ENCODE measurements at regions not wholly inside any gene's neighbourhood (a gene's known extent, or its start where the extent isn't known, plus 50 kb on each side); places are given as distances from the start of the nearest gene placed in this dataset.
A peak's percentile ranks its signal among the peaks of the same experiment; 100 is the strongest.
"Not testable (repeated sequence)": the region's sequence is repeated elsewhere in the genome, so short reads cannot be mapped to it uniquely, and the experiment has no call there.

DNA sequence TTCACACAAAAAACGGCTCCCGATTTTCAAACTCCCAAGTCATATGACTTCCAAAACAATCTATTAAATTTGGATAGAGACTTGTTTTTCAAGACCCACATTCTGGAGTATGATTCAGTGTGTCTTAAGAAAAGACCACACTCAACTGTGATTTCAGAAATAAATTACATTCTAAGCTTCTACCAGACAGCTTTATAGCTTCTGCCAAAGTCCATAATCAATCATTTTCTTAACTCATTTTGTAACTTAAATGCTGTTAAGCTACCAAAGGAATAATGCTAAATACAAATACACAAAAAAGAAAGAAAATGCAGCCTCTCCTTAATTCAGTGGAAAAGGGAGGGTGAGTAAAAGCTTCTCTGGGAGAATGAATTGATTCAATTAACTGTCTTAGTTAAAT, 192.3 kb upstream of the P2RY1 start:
- no peak overlapping the region for H3K27ac Mint-ChIP-seq
- H3K4me3 Mint-ChIP-seq: no peak overlapping the region
- H3K36me3 Mint-ChIP-seq (ENCODE audit: low read depth): no peaks in the 10 kb centered on the region
- no peaks in the 10 kb centered on the region for H3K4me1 Mint-ChIP-seq (ENCODE audit: low read depth)
- peaks cover 5% of the 10 kb centered on the region for H3K9me3 Mint-ChIP-seq
- no peak for DNase-seq (ENCODE audit: low spot score)
- H3K27me3 Mint-ChIP-seq (ENCODE audit: low read depth): peaks cover 12% of the 10 kb centered on the region

DNA sequence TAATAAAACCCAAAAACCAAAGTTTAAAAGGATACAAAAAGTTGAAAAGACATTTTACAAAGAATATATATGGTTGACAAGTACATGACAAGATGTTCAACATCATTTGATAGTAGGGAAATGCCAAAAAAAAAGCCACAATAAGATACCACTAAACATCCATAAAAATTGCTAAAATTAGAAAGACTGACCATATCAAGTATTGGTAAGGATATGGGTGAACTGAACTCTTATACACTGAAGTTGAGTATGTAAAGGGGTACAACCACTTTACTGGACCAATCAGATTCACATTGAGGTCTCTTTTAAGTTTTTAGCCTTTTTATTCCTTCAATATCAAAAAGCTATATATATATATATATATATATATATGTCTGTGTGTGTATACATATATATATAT, 190.5 kb upstream of the P2RY1 start:
- H3K27ac Mint-ChIP-seq: no peak overlapping the region
- H3K4me1 Mint-ChIP-seq (ENCODE audit: low read depth): no peaks in the 10 kb centered on the region
- H3K4me3 Mint-ChIP-seq: no peak overlapping the region
- peaks cover 5% of the 10 kb centered on the region for H3K9me3 Mint-ChIP-seq
- H3K36me3 Mint-ChIP-seq (ENCODE audit: low read depth): no peaks in the 10 kb centered on the region
- no peak for DNase-seq (ENCODE audit: low spot score)
- peaks cover 9% of the 10 kb centered on the region for H3K27me3 Mint-ChIP-seq (ENCODE audit: low read depth)

GRCh38 chr3:152646004-152646403, 188.9 kb upstream of the P2RY1 start:
- no peaks in the 10 kb centered on the region for H3K4me1 Mint-ChIP-seq (ENCODE audit: low read depth)
- DNase-seq (ENCODE audit: low spot score): no peak
- no peak overlapping the region for H3K27ac Mint-ChIP-seq
- no peak overlapping the region for H3K4me3 Mint-ChIP-seq
- no peaks in the 10 kb centered on the region for H3K36me3 Mint-ChIP-seq (ENCODE audit: low read depth)
- H3K9me3 Mint-ChIP-seq: peaks cover 5% of the 10 kb centered on the region
- peaks cover 10% of the 10 kb centered on the region for H3K27me3 Mint-ChIP-seq (ENCODE audit: low read depth)

DNA sequence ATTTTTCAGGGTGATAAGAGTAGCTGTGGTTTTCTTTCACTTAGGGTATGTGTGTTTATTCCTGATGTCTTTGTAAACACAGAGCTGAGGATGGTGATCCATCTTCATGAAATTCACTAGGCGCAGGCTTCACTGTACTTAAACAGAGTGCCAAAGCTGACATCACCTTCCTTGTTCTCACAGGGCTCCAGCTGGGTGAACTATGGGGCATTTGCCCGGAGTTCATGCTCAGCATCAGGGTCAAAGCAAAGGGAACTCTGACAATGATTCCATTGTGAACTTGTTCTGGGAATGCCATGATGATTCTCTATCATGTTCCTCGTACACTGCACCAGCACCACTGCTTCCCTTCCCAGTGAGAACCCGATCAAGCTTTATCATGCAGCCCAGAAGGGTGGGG, 184.8 kb upstream of the P2RY1 start:
- H3K36me3 Mint-ChIP-seq (ENCODE audit: low read depth): no peaks in the 10 kb centered on the region
- H3K4me3 Mint-ChIP-seq: no peak overlapping the region
- DNase-seq (ENCODE audit: low spot score): no peak
- no peaks in the 10 kb centered on the region for H3K9me3 Mint-ChIP-seq
- H3K27me3 Mint-ChIP-seq (ENCODE audit: low read depth): peaks cover 16% of the 10 kb centered on the region
- no peak overlapping the region for H3K27ac Mint-ChIP-seq
- H3K4me1 Mint-ChIP-seq (ENCODE audit: low read depth): no peaks in the 10 kb centered on the region

GRCh38 chr3:152650923-152651322, 184.0 kb upstream of the P2RY1 start:
- DNase-seq (ENCODE audit: low spot score); H3K27ac Mint-ChIP-seq; H3K4me1 Mint-ChIP-seq (ENCODE audit: low read depth); H3K4me3 Mint-ChIP-seq; H3K36me3 Mint-ChIP-seq (ENCODE audit: low read depth); H3K9me3 Mint-ChIP-seq: not testable (repeated sequence)
- H3K27me3 Mint-ChIP-seq (ENCODE audit: low read depth): peaks cover 16% of the 10 kb centered on the region

GRCh38 chr3:152656214-152656971, 178.5 kb upstream of the P2RY1 start:
- Mint-ChIP-seq H3K27me3 (ENCODE audit: low read depth) (peaks cover 8% of the 10 kb centered on the region), H3K27ac (no peak overlapping the region), H3K9me3 (peaks cover 10% of the 10 kb centered on the region), H3K4me1 (ENCODE audit: low read depth) (peaks cover 11% of the 10 kb centered on the region), H3K36me3 (ENCODE audit: low read depth) (no peaks in the 10 kb centered on the region), H3K4me3 (peak overlapping the region; percentile 59)
- DNase-seq (ENCODE audit: low spot score): no peak

- Mint-ChIP-seq H3K4me3 (peak overlapping the region; percentile 59), H3K27ac (no peak overlapping the region), H3K9me3 (peaks cover 14% of the 10 kb centered on the region), H3K36me3 (ENCODE audit: low read depth) (no peaks in the 10 kb centered on the region), H3K4me1 (ENCODE audit: low read depth) (peaks cover 11% of the 10 kb centered on the region), H3K27me3 (ENCODE audit: low read depth) (peaks cover 6% of the 10 kb centered on the region)
- no peak for DNase-seq (ENCODE audit: low spot score)
These were observed 178.0 kb upstream of the P2RY1 start for GRCh38 chr3:152656972-152657355.

- DNase-seq (ENCODE audit: low spot score): no peak
- H3K27me3 Mint-ChIP-seq (ENCODE audit: low read depth): peaks cover 6% of the 10 kb centered on the region
- H3K36me3 Mint-ChIP-seq (ENCODE audit: low read depth): no peaks in the 10 kb centered on the region
- H3K4me1 Mint-ChIP-seq (ENCODE audit: low read depth): peaks cover 11% of the 10 kb centered on the region
- no peak overlapping the region for H3K27ac Mint-ChIP-seq
- no peak overlapping the region for H3K4me3 Mint-ChIP-seq
- peaks cover 20% of the 10 kb centered on the region for H3K9me3 Mint-ChIP-seq
These were observed 175.8 kb upstream of the P2RY1 start for GRCh38 chr3:152658977-152659720.

DNA sequence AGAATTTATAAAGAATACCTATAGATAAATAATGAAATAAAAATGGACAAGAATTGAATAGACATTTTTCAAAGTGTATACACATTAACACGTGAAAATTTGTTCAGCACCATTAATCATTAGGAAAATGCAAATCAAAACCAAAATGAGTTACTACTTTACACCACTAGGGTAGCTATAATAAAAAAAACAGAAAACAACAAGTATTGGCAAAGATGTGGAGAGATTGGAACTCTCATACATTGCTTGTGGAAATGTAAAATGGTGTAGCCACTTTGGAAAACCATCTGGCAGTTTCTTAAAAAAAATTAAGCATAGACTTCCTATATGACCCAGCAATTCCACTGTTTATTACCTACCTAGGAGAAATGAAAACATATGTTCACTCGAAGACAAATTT, 172.8 kb upstream of the P2RY1 start:
- Mint-ChIP-seq H3K4me1 (ENCODE audit: low read depth) (peaks cover 4% of the 10 kb centered on the region), H3K27ac (no peak overlapping the region), H3K9me3 (peaks cover 20% of the 10 kb centered on the region), H3K36me3 (ENCODE audit: low read depth) (no peaks in the 10 kb centered on the region), H3K27me3 (ENCODE audit: low read depth) (no peaks in the 10 kb centered on the region), H3K4me3 (no peak overlapping the region)
- DNase-seq (ENCODE audit: low spot score): no peak

- Mint-ChIP-seq H3K27ac (no peak overlapping the region), H3K36me3 (ENCODE audit: low read depth) (no peaks in the 10 kb centered on the region), H3K4me1 (ENCODE audit: low read depth) (no peaks in the 10 kb centered on the region), H3K4me3 (no peak overlapping the region), H3K9me3 (peaks cover 20% of the 10 kb centered on the region), H3K27me3 (ENCODE audit: low read depth) (no peaks in the 10 kb centered on the region)
- DNase-seq (ENCODE audit: low spot score): no peak
These were observed 170.2 kb upstream of the P2RY1 start for GRCh38 chr3:152664766-152665165.

- Mint-ChIP-seq H3K4me3 (no peak overlapping the region), H3K9me3 (peaks cover 3% of the 10 kb centered on the region), H3K36me3 (ENCODE audit: low read depth) (no peaks in the 10 kb centered on the region), H3K27ac (no peak overlapping the region), H3K4me1 (ENCODE audit: low read depth) (peaks cover 7% of the 10 kb centered on the region), H3K27me3 (ENCODE audit: low read depth) (peaks cover 11% of the 10 kb centered on the region)
- no peak for DNase-seq (ENCODE audit: low spot score)
These were observed 167.7 kb upstream of the P2RY1 start for GRCh38 chr3:152667267-152667666.

- H3K4me1 Mint-ChIP-seq (ENCODE audit: low read depth): peaks cover 7% of the 10 kb centered on the region
- peaks cover 16% of the 10 kb centered on the region for H3K27me3 Mint-ChIP-seq (ENCODE audit: low read depth)
- no peaks in the 10 kb centered on the region for H3K36me3 Mint-ChIP-seq (ENCODE audit: low read depth)
- no peak overlapping the region for H3K4me3 Mint-ChIP-seq
- no peak for DNase-seq (ENCODE audit: low spot score)
- H3K9me3 Mint-ChIP-seq: no peaks in the 10 kb centered on the region
- H3K27ac Mint-ChIP-seq: no peak overlapping the region
These were observed 165.4 kb upstream of the P2RY1 start for GRCh38 chr3:152669560-152669959.

DNA sequence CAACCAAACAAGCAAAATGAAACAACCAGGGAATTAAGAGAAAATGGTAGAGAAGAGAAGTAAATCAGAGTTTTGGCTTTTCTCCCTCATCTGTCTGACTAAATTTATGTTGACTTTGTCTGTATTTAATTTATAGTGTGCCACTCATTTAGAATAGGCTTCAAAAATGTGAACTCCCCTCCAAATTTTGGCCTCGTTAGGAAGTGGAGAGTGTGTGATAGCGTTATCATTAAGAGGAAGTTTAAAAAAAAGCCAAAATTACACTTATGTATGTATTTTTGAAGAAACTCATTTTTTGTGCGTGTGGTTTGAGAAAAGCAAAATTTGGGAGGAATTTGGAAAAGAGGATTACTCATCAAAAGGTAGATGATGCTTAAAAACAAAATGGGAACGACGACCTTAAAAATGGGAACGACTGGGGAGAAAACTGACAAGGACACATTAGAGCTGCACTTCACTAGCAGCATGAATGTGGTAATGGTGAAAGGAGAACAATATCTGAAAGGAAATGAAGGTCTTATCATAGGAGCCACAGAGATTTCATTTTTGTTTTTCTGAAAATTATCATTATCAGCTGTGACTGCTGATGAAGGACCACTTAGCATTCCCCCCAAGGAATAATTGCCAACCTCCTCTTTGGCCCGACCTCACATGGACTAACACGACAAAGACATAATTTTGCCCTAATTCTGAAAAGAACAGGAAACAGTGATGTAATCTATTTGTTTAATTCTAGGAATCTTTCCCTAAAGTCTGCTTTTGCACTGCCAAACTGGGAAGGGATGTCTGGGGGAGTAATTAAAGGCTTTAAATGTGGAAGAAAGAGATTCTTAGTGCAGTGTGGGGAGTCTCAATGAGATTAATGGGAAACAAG, 163.2 kb upstream of the P2RY1 start:
- Mint-ChIP-seq H3K36me3 (ENCODE audit: low read depth) (no peaks in the 10 kb centered on the region), H3K4me3 (no peak overlapping the region), H3K27me3 (ENCODE audit: low read depth) (peaks cover 18% of the 10 kb centered on the region), H3K4me1 (ENCODE audit: low read depth) (peaks cover 7% of the 10 kb centered on the region), H3K9me3 (no peaks in the 10 kb centered on the region), H3K27ac (no peak overlapping the region)
- DNase-seq (ENCODE audit: low spot score): no peak

DNA sequence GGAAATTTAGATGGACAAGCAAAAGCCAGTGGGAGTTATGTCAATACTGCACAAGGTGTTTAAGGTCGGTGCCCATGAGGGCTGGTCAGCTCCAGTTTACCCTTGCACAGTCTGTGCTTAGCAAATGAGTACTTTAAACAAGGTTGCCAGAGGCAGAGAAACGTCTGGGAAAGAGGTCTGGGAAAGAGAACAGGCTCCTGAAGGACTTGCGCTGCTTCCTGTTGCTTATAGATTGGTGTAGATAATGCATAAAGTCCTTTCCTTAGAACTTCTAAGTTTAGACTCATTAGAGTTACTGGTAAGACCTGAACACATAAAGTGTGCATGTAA, 162.6 kb upstream of the P2RY1 start:
- Mint-ChIP-seq H3K4me3 (no peak overlapping the region), H3K4me1 (ENCODE audit: low read depth) (peaks cover 7% of the 10 kb centered on the region), H3K36me3 (ENCODE audit: low read depth) (no peaks in the 10 kb centered on the region), H3K27me3 (ENCODE audit: low read depth) (peaks cover 18% of the 10 kb centered on the region), H3K27ac (no peak overlapping the region), H3K9me3 (no peaks in the 10 kb centered on the region)
- DNase-seq (ENCODE audit: low spot score): no peak
